K562 (cell line): ENCODE measurements at regions not wholly inside any gene's neighbourhood (a gene's known extent, or its start where the extent isn't known, plus 50 kb on each side); places are given as distances from the start of the nearest gene placed in this dataset.

ENCODE experiments used
- ATAC-seq: fragments of 200-7000 bp; cut with Tn5 transposase; 3 replicates; pipeline ENCODE4 v1.9.1; 2020; ENCODE audit warnings: moderate library complexity
- BruUV-seq: library from RNA; stranded (reverse); fragments of 400-500 nt; replicated peaks from 2 replicates; lab custom pipeline; 2021; lab: Mats Ljungman, UMichigan
- CTCF ChIA-PET: fragments of 300-600 bp; formaldehyde crosslinking; extraction: SDS; loops from one replicate; lab custom pipeline; 2021; ENCODE audit warnings: low intra/inter-chr PET ratio; lab: Yijun Ruan, JAX
- POLR2A ChIA-PET: fragments of 300-600, 350-650 bp; sonication (Branson Sonifier 250); formaldehyde crosslinking; extraction: SDS; loops from one replicate; lab custom pipeline; 2021; ENCODE audit warnings: antibody characterized with exemption, inconsistent platforms; lab: Yijun Ruan, JAX
- DNase-seq, 4 experiments: peaks; one replicate each; pipeline versions ENCODE4 v3.0.0 to v3.0.0-alpha.2; 2011 to 2018; ENCODE audit warnings: low spot score in 3 of 4, mixed read lengths in 3 of 4; ENCODE audit errors: extremely low read depth in 1 of 4
- FAIRE-seq: peaks from 2 replicates; lab custom pipeline; 2011; peaks lifted over from hg19 to GRCh38; lab: Jason Lieb, UNC
- H2AFZ ChIP-seq: 2 replicates; pipeline ENCODE4 v1.6.0; 2011; ENCODE audit warnings: low read depth, low read length, control low read depth, inconsistent platforms
- H3K27ac ChIP-seq: fragments of 200-600 bp; 3 replicates; pipeline ENCODE4 v1.8.0; 2011; ENCODE audit warnings: low read depth, mild to moderate bottlenecking, control low read depth, inconsistent platforms, low read length, moderate library complexity, mixed read lengths; ENCODE audit errors: extremely low read depth
- H3K27me3 ChIP-seq, 2 experiments: fragments of 300-600 bp in 1 of 2; 2 replicates in 1 of 2; 3 replicates in 1 of 2; pipeline versions ENCODE4 v1.6.0 to v1.8.0; 2011; ENCODE audit warnings: inconsistent platforms in 2 of 2, low read length in 2 of 2, mild to moderate bottlenecking in 1 of 2, mixed read lengths in 1 of 2, moderate library complexity in 1 of 2; ENCODE audit not compliant: control insufficient read depth in 2 of 2, insufficient read depth in 2 of 2
- H3K36me3 ChIP-seq: fragments of 300-600 bp; 3 replicates; pipeline ENCODE4 v1.8.0; 2011; ENCODE audit warnings: mild to moderate bottlenecking, low read length, inconsistent platforms; ENCODE audit not compliant: control insufficient read depth, insufficient read depth
- H3K4me1 ChIP-seq, 2 experiments: fragments of 200-600 bp in 1 of 2; replicated peaks in 1 of 2; 2 replicates in 1 of 2; 3 replicates in 1 of 2; pipeline versions ENCODE4 v1.5.1 to v1.8.0; 2011; ENCODE audit warnings: inconsistent platforms in 2 of 2, low read length in 2 of 2, mild to moderate bottlenecking in 1 of 2, mixed read lengths in 1 of 2, moderate library complexity in 1 of 2; ENCODE audit not compliant: control insufficient read depth in 2 of 2, insufficient read depth in 2 of 2
- H3K4me2 ChIP-seq: 2 replicates; pipeline ENCODE4 v1.6.1; 2011; ENCODE audit warnings: low read length, control low read depth, inconsistent platforms, mixed read lengths; ENCODE audit not compliant: insufficient read depth
- H3K4me3 ChIP-seq: fragments of 200-600 bp; sonication (generic), shearing (Covaris generic); 2 replicates; pipeline ENCODE4 v1.5.1; 2016; ENCODE audit warnings: control low read depth, inconsistent platforms
- H3K79me2 ChIP-seq: fragments of 200-600 bp; 3 replicates; pipeline ENCODE4 v1.8.0; 2011; ENCODE audit warnings: low read length, inconsistent platforms; ENCODE audit not compliant: control insufficient read depth, insufficient read depth
- H3K9ac ChIP-seq, 2 experiments: 2 replicates each; pipeline versions ENCODE4 v1.6.0 to v1.6.1; 2011; ENCODE audit warnings: low read depth in 2 of 2, low read length in 2 of 2, control low read depth in 1 of 2, inconsistent platforms in 1 of 2, mild to moderate bottlenecking in 1 of 2, mixed read lengths in 1 of 2; ENCODE audit not compliant: insufficient read depth in 1 of 2
- H3K9me1 ChIP-seq: one replicate; pipeline ENCODE4 v1.6.0; 2011; ENCODE audit warnings: inconsistent platforms, mild to moderate bottlenecking, low read length, moderate library complexity; ENCODE audit not compliant: control insufficient read depth, insufficient read depth
- H3K9me3 ChIP-seq: replicated peaks from 2 replicates; pipeline ENCODE4 v1.5.1; 2011; ENCODE audit warnings: low read depth, low read length, inconsistent platforms; ENCODE audit not compliant: control insufficient read depth, insufficient read depth
- H4K20me1 ChIP-seq: replicated peaks from 2 replicates; pipeline ENCODE4 v1.6.1; 2011; ENCODE audit warnings: low read length, inconsistent platforms, mixed read lengths; ENCODE audit not compliant: control insufficient read depth, insufficient read depth
- CAMTA2 ChIP-seq: fragments of 250-450 bp; sonication (Bioruptor Pico); conservative IDR thresholded peaks from 2 replicates; pipeline ENCODE4 v1.5.1; 2022
- CHAMP1 ChIP-seq: fragments of 450-650 bp; IDR thresholded peaks from 2 replicates; pipeline ENCODE4 v1.6.1; 2016; ENCODE audit warnings: mild to moderate bottlenecking
- JUND ChIP-seq, 2 experiments: IDR thresholded peaks; 2 replicates in 1 of 2; 3 replicates in 1 of 2; pipeline ENCODE4 v1.6.1; 2011; ENCODE audit warnings: borderline replicate concordance in 2 of 2, low read depth in 2 of 2, low read length in 2 of 2, improper control_type of control experiment in 1 of 2, missing biosample characterization in 1 of 2, missing genetic modification characterization in 1 of 2, missing genetic modification reagents in 1 of 2
- MCM2 ChIP-seq: fragments of 450-650 bp; IDR thresholded peaks from 2 replicates; pipeline ENCODE4 v1.6.1; 2017; ENCODE audit warnings: low read depth, mild to moderate bottlenecking
- POLR3G ChIP-seq: IDR thresholded peaks from 2 replicates; pipeline ENCODE4 v1.6.1; 2011; ENCODE audit not compliant: insufficient read length, insufficient replicate concordance; ENCODE audit errors: extremely low read depth
- RHOXF2B ChIP-seq: fragments of 250-450 bp; sonication (Bioruptor Pico); conservative IDR thresholded peaks from 2 replicates; pipeline ENCODE4 v1.5.1; 2021
- ZNF511 ChIP-seq: sonication (generic); formaldehyde crosslinking; IDR thresholded peaks from 2 replicates; pipeline ENCODE4 v1.8.0; 2022; ENCODE audit warnings: mild to moderate bottlenecking, missing genetic modification reagents
- WGBS: fragments of 100-300 bp; shearing (Covaris generic); methylation state at CpG from one replicate; pipeline ENCODE4 v1.1.6; 2016; ENCODE audit warnings: low coverage, mixed read lengths; ENCODE audit not compliant: insufficient coverage; ENCODE audit errors: missing lambda C conversion rate; 5-methylcytosine and 5-hydroxymethylcytosine counted together
- in situ Hi-C: fragments of 300-500 bp; cut with MboI; formaldehyde crosslinking; loops from 4 replicates; pipeline ENCODE4 v1.15.0; 2018; ENCODE audit warnings: inconsistent platforms, mixed read lengths
- intact Hi-C: fragments of 100-400 bp; cut with micrococcal nuclease; formaldehyde crosslinking; loops from 2 replicates; pipeline ENCODE4 v1.14.2; 2022
- TF ChIP-seq, protein P1 (sequence below): fragments of 450-650 bp; conservative IDR thresholded peaks from 2 replicates; pipeline ENCODE4 v1.6.1; 2016; ENCODE audit warnings: missing genetic modification characterization, low read depth, mild to moderate bottlenecking, control low read depth, missing compliant biosample characterization
- TF ChIP-seq, protein P2 (sequence below), 3 experiments: fragments of 200-800 bp in 1 of 3; fragments of 250-450 bp in 1 of 3; fragments of 450-650 bp in 1 of 3; sonication (Bioruptor Pico) in 1 of 3; sonication (Bioruptor generic) in 1 of 3; formaldehyde crosslinking in 1 of 3; IDR thresholded peaks; 2 replicates each; pipeline versions ENCODE4 v1.6.1 to v1.8.0; 2016 to 2022; ENCODE audit warnings: mild to moderate bottlenecking in 2 of 3, missing genetic modification characterization in 2 of 3, missing compliant biosample characterization in 1 of 3, moderate library complexity in 1 of 3

- H3K4me1 ChIP-seq, result no peaks in the 10 kb centered on the region
- no peaks in the 10 kb centered on the region for H3K79me2 ChIP-seq
- H3K9me1 ChIP-seq, result no peaks in the 10 kb centered on the region
- TF ChIP-seq CAMTA2 (CRISPR knock-in tag) (no peak), RHOXF2B (CRISPR knock-in tag) (no peak), JUND (IDR thresholded peaks at IDR 0.05; ENCODE audit: borderline replicate concordance, low read depth, low read length) (no peak), JUND (tag; IDR thresholded peaks at IDR 0.05; ENCODE audit: borderline replicate concordance, low read depth, low read length) (no peak), ZNF511 (no peak), CHAMP1 (no peak), MCM2 (no peak), POLR3G (no peak)
- TF ChIP-seq, protein P1, sequence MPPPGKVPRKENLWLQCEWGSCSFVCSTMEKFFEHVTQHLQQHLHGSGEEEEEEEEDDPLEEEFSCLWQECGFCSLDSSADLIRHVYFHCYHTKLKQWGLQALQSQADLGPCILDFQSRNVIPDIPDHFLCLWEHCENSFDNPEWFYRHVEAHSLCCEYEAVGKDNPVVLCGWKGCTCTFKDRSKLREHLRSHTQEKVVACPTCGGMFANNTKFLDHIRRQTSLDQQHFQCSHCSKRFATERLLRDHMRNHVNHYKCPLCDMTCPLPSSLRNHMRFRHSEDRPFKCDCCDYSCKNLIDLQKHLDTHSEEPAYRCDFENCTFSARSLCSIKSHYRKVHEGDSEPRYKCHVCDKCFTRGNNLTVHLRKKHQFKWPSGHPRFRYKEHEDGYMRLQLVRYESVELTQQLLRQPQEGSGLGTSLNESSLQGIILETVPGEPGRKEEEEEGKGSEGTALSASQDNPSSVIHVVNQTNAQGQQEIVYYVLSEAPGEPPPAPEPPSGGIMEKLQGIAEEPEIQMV (tag), result no peak
- TF ChIP-seq, protein P2, sequence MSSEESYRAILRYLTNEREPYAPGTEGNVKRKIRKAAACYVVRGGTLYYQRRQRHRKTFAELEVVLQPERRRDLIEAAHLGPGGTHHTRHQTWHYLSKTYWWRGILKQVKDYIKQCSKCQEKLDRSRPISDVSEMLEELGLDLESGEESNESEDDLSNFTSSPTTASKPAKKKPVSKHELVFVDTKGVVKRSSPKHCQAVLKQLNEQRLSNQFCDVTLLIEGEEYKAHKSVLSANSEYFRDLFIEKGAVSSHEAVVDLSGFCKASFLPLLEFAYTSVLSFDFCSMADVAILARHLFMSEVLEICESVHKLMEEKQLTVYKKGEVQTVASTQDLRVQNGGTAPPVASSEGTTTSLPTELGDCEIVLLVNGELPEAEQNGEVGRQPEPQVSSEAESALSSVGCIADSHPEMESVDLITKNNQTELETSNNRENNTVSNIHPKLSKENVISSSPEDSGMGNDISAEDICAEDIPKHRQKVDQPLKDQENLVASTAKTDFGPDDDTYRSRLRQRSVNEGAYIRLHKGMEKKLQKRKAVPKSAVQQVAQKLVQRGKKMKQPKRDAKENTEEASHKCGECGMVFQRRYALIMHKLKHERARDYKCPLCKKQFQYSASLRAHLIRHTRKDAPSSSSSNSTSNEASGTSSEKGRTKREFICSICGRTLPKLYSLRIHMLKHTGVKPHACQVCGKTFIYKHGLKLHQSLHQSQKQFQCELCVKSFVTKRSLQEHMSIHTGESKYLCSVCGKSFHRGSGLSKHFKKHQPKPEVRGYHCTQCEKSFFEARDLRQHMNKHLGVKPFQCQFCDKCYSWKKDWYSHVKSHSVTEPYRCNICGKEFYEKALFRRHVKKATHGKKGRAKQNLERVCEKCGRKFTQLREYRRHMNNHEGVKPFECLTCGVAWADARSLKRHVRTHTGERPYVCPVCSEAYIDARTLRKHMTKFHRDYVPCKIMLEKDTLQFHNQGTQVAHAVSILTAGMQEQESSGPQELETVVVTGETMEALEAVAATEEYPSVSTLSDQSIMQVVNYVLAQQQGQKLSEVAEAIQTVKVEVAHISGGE (CRISPR knock-in tag; IDR thresholded peaks at IDR 0.05), result no peak
- DNase-seq (no peak), FAIRE-seq (no peak), ATAC-seq (no peak)
- BruUV-seq, result no TSS peak
- intact Hi-C loops, result no loop called here
- no peak overlapping the region for H3K4me3 ChIP-seq
- no peaks in the 10 kb centered on the region for H3K9me3 ChIP-seq
- H3K9ac ChIP-seq, result no peak overlapping the region
- POLR2A ChIA-PET, result no interaction called here
- in situ Hi-C loops, result no loop called here
- H3K27ac ChIP-seq, result no peak overlapping the region
- H4K20me1 ChIP-seq, result no peaks in the 10 kb centered on the region
- CTCF ChIA-PET, result no interaction called here
- H2AFZ ChIP-seq, result no peak overlapping the region
- no peak overlapping the region for H3K4me2 ChIP-seq
- under 1% methylated on average over 8 of the region's 8 CpGs for WGBS
- no peaks in the 10 kb centered on the region for H3K36me3 ChIP-seq
- H3K27me3 ChIP-seq, result no peaks in the 10 kb centered on the region
These were observed 183.9 kb upstream of the ETAA1 start for GRCh38 chr2:67213270-67213670.
